WI38 (cell line): ENCODE measurements at regions not wholly inside any gene's neighbourhood (a gene's known extent, or its start where the extent isn't known, plus 50 kb on each side); places are given as distances from the start of the nearest gene placed in this dataset.

Source experiments
- H3K4me3 ChIP-seq: 2 replicates; pipeline ENCODE4 v1.5.1; 2011; ENCODE audit warnings: low read depth, mild to moderate bottlenecking, control low read depth, low read length
- CTCF ChIP-seq: IDR thresholded peaks from 2 replicates; pipeline ENCODE4 v1.5.1; 2012; ENCODE audit warnings: low read depth, mild to moderate bottlenecking, control low read depth, low read length

GRCh38 chr1:87872692-87873091 is 544.0 kb downstream of the LMO4 start:
- no peak for TF ChIP-seq CTCF
- no peak overlapping the region for H3K4me3 ChIP-seq

GRCh38 chr1:87878873-87879272 is 550.2 kb downstream of the LMO4 start:
- TF ChIP-seq CTCF = no peak
- no peak overlapping the region for H3K4me3 ChIP-seq

- TF ChIP-seq CTCF = no peak
- no peak overlapping the region for H3K4me3 ChIP-seq
These were observed 551.5 kb downstream of the LMO4 start for GRCh38 chr1:87880098-87880760.

DNA sequence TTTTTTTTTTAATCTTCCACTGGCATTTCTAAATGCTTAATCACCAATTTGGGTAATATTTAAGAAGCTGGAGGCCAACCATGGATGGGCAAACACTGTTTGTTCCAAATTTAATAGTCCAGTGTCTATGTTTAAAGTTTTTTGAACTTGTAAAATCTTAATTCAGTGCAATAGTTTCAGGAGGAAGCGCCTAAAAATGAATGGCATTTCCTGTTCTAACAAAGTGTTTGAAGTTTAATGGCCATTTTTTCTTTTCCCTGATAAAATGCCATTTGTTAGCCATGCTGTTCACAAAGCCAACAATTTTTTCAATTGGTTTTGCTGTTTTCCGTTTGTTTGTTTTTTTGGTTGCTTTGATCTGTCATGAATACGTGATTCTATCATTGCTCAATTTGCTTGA is 552.1 kb downstream of the LMO4 start:
- no peak overlapping the region for H3K4me3 ChIP-seq
- no peak for TF ChIP-seq CTCF

GRCh38 chr1:87883906-87884305 is 555.2 kb downstream of the LMO4 start:
- H3K4me3 ChIP-seq = no peak overlapping the region
- TF ChIP-seq CTCF = no peak

- no peak overlapping the region for H3K4me3 ChIP-seq
- TF ChIP-seq CTCF = no peak
These were observed 555.9 kb downstream of the LMO4 start for GRCh38 chr1:87884581-87884980.

GRCh38 chr1:87885278-87886025 is 556.8 kb downstream of the LMO4 start:
- no peak overlapping the region for H3K4me3 ChIP-seq
- TF ChIP-seq CTCF = no peak
